KMS-11 (cell line): ENCODE measurements at regions not wholly inside any gene's neighbourhood (a gene's known extent, or its start where the extent isn't known, plus 50 kb on each side); places are given as distances from the start of the nearest gene placed in this dataset.

Experiments
- H2AFZ ChIP-seq: fragments of 200-600 bp; sonication (generic); 2 replicates; pipeline ENCODE4 v1.6.1; 2016; ENCODE audit warnings: antibody characterized with exemption, mixed run types, low read depth
- H3K27ac ChIP-seq: fragments of 200-600 bp; sonication (generic); 2 replicates; pipeline ENCODE4 v1.6.1; 2016; ENCODE audit warnings: mild to moderate bottlenecking, mixed run types
- H3K27me3 ChIP-seq: fragments of 200-600 bp; sonication (generic); 2 replicates; pipeline ENCODE4 v1.6.1; 2017; ENCODE audit warnings: mild to moderate bottlenecking, low read depth, mixed run types, moderate library complexity; ENCODE audit not compliant: insufficient read depth
- H3K36me3 ChIP-seq: fragments of 200-600 bp; sonication (generic); 2 replicates; pipeline ENCODE4 v1.6.1; 2017; ENCODE audit warnings: mild to moderate bottlenecking, mixed run types; ENCODE audit not compliant: insufficient read depth
- H3K4me1 ChIP-seq: fragments of 200-600 bp; sonication (generic); 2 replicates; pipeline ENCODE4 v1.6.1; 2016; ENCODE audit warnings: mild to moderate bottlenecking, low read depth, mixed run types; ENCODE audit not compliant: poor library complexity, severe bottlenecking
- H3K4me2 ChIP-seq: fragments of 200-600 bp; sonication (generic); 2 replicates; pipeline ENCODE4 v1.7.0; 2016; ENCODE audit warnings: mild to moderate bottlenecking, mixed run types
- H3K4me3 ChIP-seq: fragments of 200-600 bp; sonication (generic); IDR thresholded peaks from 2 replicates; pipeline ENCODE4 v1.6.1; 2017; ENCODE audit warnings: low read depth, low read length, mixed read lengths; ENCODE audit not compliant: insufficient read depth
- H3K79me2 ChIP-seq: fragments of 200-600 bp; sonication (generic); 2 replicates; pipeline ENCODE4 v1.6.1; 2016; ENCODE audit warnings: low read depth, mixed run types; ENCODE audit not compliant: insufficient read depth
- H3K9ac ChIP-seq: fragments of 200-600 bp; sonication (generic); 2 replicates; pipeline ENCODE4 v1.6.1; 2016; ENCODE audit warnings: mild to moderate bottlenecking, mixed run types
- H4K20me1 ChIP-seq: fragments of 200-600 bp; sonication (generic); 2 replicates; pipeline ENCODE4 v1.6.1; 2016; ENCODE audit warnings: mild to moderate bottlenecking, mixed run types; ENCODE audit not compliant: insufficient read depth
- CTCF ChIP-seq: fragments of 200-600 bp; sonication (generic); conservative IDR thresholded peaks from 2 replicates; pipeline ENCODE4 v1.6.1; 2017; ENCODE audit warnings: low read depth, mild to moderate bottlenecking, antibody characterized with exemption, low read length, moderate library complexity, mixed read lengths

GRCh38 chr3:43855674-43856299 is 165.0 kb downstream of the ABHD5 start:
- H3K4me2 ChIP-seq = no peak overlapping the region
- TF ChIP-seq CTCF = no peak
- H3K79me2 ChIP-seq = no peaks in the 10 kb centered on the region
- H3K36me3 ChIP-seq = no peaks in the 10 kb centered on the region
- H3K4me3 ChIP-seq = no peak overlapping the region
- no peaks in the 10 kb centered on the region for H3K27me3 ChIP-seq
- H2AFZ ChIP-seq = no peak overlapping the region
- no peaks in the 10 kb centered on the region for H3K4me1 ChIP-seq
- H4K20me1 ChIP-seq = no peaks in the 10 kb centered on the region
- H3K9ac ChIP-seq = no peak overlapping the region
- H3K27ac ChIP-seq = no peak overlapping the region

GRCh38 chr3:43856351-43856750 is 165.6 kb downstream of the ABHD5 start:
- Histone ChIP-seq H3K27me3 (no peaks in the 10 kb centered on the region), H2AFZ (no peak overlapping the region)

GRCh38 chr3:43856761-43857160 is 166.0 kb downstream of the ABHD5 start:
- Histone ChIP-seq H3K9ac (no peak overlapping the region), H2AFZ (no peak overlapping the region), H3K4me2 (no peak overlapping the region), H4K20me1 (no peaks in the 10 kb centered on the region), H3K4me1 (no peaks in the 10 kb centered on the region), H3K27ac (no peak overlapping the region), H3K36me3 (no peaks in the 10 kb centered on the region), H3K79me2 (no peaks in the 10 kb centered on the region), H3K4me3 (no peak overlapping the region), H3K27me3 (no peaks in the 10 kb centered on the region)
- TF ChIP-seq CTCF = no peak

More at GRCh38 chr3:43856351-43856750, 165.6 kb downstream of the ABHD5 start:
- H3K79me2 ChIP-seq = no peaks in the 10 kb centered on the region
- H3K4me3 ChIP-seq = no peak overlapping the region
- H3K4me1 ChIP-seq = no peaks in the 10 kb centered on the region
- H3K27ac ChIP-seq = no peak overlapping the region
- no peaks in the 10 kb centered on the region for H3K36me3 ChIP-seq
- no peak overlapping the region for H3K4me2 ChIP-seq
- H3K9ac ChIP-seq = no peak overlapping the region
- H4K20me1 ChIP-seq = no peaks in the 10 kb centered on the region
- TF ChIP-seq CTCF = no peak

- no peak overlapping the region for H3K4me3 ChIP-seq
- H3K79me2 ChIP-seq = no peaks in the 10 kb centered on the region
- H3K4me1 ChIP-seq = no peaks in the 10 kb centered on the region
- H3K27ac ChIP-seq = no peak overlapping the region
- no peak overlapping the region for H3K4me2 ChIP-seq
- no peak overlapping the region for H3K9ac ChIP-seq
- no peak for TF ChIP-seq CTCF
- H3K36me3 ChIP-seq = no peaks in the 10 kb centered on the region
- no peaks in the 10 kb centered on the region for H3K27me3 ChIP-seq
- H2AFZ ChIP-seq = no peak overlapping the region
- H4K20me1 ChIP-seq = no peaks in the 10 kb centered on the region
Measured at GRCh38 chr3:43857361-43858293, 166.9 kb downstream of the ABHD5 start.
